HK-2 (cell line): ENCODE measurements at regions not wholly inside any gene's neighbourhood (a gene's known extent, or its start where the extent isn't known, plus 50 kb on each side); places are given as distances from the start of the nearest gene placed in this dataset.
A peak's percentile ranks its signal among the peaks of the same experiment; 100 is the strongest.

ENCODE experiments used
- DNase-seq: peaks from one replicate; pipeline ENCODE4 v3.0.0-alpha.2; 2018; ENCODE audit not compliant: unreplicated experiment

GRCh38 chr12:128111333-128111732, 155.6 kb upstream of the TMEM132C start:
- DNase-seq: no peak

DNA sequence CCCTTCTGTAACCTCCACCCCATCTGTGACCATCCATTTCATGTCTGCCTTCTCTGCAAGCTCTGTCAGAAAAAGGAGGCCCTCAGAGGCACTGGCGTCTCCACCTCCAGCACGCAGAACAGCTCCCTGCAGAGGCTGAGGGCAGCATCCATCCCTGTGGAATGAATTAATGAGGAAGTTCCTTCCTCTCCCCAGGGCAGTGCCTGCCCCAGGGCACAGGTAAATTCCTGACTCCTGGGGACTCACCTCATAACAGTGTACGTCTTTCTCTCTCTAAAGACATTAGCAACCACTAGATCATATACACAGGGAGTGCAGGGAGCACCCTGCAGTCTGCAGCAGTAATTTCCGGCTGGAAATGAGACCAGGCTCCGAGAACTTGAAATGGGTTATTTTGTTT, 155.0 kb upstream of the TMEM132C start:
- no peak for DNase-seq

GRCh38 chr12:128113250-128113649, 153.7 kb upstream of the TMEM132C start:
- DNase-seq: peak; percentile 56

DNA sequence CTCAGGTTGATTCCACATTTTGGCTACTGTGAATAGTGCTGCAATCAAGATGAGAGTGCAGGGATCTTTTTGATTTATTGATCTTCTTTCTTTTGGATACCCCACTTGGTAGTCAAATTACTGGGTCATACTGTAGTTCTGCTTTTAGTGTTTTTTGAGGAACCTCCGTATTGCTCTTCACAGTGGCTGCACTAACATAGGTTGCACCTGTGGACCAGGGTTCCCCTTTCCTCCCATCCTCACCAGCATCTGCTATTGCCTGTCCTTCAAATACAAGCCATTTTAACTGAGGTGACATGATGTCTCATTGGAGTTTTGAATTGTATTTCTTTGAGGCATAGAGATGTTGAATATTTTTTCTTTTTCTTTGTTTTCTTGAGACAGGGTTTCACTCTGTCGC, 152.5 kb upstream of the TMEM132C start:
- no peak for DNase-seq

DNA sequence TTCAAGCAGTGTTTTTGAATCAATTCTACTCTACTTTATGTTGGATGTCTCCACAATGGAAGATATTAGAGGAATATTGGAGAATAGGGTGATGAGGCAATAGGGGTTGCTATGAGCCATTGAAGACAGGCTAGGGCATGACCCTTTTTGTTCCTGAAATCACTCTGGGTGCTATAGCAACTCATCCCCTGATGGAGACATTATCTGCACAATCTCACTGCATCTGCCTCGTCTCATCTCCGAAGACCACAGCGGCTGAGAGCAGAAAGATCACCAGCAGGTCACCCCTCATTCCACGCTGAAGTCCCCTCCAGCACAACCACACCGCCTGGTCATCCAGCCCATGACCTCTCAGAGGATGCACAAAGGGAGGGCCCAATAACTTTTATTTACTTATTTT, 150.4 kb upstream of the TMEM132C start:
- DNase-seq: no peak

DNA sequence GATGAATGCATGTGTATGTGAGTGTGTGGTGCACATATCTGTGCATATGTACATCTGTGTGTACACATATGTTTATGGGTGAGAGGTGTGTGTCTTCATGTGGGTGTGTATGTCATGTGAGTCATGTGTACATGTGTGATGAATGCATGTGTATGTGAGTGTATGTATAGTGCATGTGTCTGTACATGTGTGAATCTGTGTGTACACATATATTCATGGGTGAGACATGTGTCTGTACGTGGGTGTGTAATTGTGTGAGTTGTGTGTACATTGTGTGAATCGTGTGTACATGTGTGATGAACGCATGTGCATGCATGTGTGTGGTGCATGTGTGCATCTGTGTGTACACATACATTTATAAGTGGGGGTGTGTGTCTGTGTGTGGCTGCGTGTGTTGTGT, 146.9 kb upstream of the TMEM132C start:
- DNase-seq: no peak

DNA sequence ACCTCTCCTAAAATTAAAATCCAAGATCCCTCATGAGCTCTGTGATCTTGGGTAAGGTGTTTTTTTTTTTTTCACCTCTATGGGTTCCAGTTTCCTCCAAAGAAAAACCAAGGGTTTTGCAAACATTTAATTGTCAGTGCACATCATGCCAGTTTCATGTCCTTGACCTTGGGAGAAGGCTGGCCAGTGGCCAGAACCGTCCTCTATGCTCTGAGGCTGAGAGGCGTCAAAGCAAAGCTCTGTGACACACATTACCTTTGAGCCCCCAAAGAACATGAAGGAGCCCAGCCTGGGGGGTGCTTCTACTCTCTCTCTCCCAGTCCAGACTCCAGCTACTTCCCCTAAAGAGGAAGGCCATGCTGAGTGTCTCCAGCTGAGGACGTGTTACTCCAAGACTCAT, 145.5 kb upstream of the TMEM132C start:
- DNase-seq: no peak

DNA sequence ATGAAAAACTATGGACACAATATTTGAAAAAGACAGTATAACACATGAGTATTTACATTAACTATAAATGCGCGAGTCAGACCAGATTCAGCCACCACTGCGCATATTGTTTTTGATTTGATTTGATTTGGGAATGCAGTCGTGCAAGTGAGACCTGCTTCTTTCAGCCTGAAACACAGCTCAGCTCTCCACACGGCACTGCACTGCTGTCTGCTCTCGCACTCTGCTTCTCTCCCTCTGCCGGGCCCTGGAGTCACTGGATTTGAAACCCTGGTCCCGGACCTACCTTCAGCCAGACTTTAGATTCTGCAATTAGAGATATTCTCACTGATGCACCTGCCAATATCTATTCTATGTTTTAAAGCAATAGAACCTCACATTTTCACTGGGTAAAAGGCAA, 143.9 kb upstream of the TMEM132C start:
- DNase-seq: no peak

DNA sequence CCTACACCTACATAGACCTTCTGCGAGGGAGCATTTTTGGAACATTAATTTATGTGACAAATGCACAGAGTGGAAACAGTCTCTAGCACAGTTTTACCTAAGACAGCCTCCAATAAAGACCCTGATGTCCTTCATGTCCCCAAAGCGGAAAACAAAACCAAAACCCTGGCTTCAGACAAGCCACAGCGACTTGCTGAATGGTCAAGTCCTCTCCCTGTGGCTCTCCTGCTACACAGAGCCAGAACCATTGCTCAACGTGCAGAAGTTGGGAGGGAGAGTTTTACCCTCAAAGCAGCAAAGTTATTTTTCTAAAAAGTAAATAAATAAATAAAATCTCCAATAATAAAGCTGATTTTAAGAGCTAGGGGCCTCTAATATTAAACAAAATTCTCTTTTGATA, 135.0 kb upstream of the TMEM132C start:
- no peak for DNase-seq

GRCh38 chr12:128133321-128134073, 133.5 kb upstream of the TMEM132C start:
- no peak for DNase-seq

DNA sequence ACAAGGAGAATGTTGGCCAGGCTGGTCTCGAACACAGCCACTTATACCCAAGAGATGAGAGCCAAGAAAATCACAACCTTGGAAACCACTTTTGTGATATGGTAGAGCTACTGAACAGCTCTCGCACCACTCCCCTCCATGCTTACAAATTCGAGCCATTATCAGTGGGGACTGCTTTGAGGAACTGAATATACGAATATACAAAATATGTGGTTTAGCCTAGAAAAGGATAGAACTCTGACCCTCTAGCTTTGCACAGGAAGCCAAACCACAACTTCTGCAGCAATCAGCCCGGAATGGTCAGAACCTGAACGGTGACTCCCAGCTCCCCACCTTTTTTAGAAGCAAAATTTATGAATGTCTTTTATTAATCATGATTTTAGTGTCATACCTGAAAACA, 129.8 kb upstream of the TMEM132C start:
- no peak for DNase-seq

GRCh38 chr12:128138125-128138524, 128.8 kb upstream of the TMEM132C start:
- DNase-seq: no peak

DNA sequence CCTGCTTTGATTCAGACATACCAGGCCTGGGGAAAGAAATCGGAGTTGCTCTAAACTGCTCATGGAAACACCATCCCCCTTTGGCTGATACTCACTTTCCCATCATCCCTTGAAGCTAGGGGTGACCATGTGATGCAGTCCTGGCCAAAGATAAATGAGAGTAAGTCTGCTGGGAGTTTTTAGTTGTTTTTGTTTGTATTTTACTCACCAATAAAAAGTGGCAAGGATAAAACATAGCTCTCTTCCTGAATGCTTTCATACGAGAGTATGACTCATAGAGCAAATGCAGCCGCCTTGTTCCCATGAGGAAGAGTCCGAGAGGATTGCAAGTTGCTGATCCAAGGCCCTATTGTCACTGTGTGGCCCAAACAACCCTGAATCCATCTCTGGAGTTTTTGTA, 126.4 kb upstream of the TMEM132C start:
- no peak for DNase-seq

DNA sequence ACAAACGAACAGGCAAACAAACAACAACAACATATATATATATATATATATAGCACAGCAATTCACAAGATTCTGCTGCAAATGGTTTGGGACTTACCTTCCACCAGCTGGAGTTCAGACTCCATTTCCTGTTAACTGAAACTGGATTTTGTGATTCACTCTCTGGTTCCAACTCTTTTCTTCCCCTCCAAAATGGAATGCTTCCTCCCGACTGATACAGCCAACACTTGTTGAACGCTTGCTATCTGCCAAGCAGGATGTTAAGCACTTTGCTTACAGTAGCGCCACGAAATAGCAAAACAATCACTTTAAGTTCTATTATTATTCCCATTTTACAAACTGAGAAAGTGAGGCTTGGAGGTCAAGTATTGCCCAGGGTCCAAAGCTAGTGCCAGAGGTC, 116.0 kb upstream of the TMEM132C start:
- DNase-seq: no peak

DNA sequence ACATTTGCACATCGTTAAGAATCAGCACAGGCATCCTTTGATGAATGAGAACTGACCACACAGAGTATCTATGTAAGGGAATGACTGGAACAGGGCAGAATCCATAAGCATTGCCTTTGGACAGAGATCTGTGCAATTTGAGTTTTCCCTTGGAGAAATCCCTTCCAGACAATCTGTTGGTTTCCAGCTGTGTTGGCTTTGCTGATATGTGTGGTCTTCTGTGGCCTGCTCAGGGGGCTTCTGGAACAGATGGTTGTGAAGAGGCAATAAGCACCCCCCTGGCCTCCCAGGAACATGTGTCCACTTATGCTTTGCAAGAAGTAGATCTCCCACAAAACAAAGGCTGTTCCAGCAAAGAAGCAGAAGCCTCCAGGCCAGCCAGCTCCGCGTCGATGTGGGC, 111.4 kb upstream of the TMEM132C start:
- DNase-seq: no peak

DNA sequence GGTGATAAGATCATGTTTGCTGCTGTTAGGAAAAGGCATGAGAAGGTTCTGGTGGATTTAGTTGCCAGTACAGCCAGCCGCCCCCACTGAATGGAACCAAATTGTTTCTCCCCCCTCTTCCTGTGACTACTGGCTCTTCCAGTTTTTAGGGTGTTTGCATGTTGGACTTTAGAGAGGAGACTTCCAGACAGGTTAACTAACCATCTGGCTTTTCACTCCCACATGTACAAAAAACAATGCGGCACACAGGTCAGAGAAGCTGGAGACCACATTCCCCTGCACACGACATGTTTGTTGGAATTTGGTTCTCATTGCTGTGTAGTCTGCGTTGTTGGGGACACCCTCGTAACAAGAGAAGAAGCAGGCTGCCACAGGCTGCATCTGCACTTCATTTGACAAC, 103.9 kb upstream of the TMEM132C start:
- DNase-seq: no peak

DNA sequence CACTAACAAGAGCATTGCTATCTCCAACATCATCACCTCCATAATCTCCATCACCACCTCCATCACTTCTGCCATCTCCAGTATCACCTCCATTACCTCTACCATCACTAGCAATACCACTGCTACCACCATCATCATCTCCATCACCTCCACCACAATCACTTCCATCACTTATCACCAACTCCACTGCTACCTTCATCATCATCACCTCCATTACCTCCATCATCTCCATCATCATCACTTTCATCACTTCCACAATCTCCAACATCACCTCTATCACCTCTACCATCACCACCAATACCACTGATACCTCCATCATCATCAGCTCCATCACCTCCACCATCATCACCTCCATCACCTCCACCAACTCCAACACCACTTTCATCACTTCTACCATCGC, 102.4 kb upstream of the TMEM132C start:
- no peak for DNase-seq

DNA sequence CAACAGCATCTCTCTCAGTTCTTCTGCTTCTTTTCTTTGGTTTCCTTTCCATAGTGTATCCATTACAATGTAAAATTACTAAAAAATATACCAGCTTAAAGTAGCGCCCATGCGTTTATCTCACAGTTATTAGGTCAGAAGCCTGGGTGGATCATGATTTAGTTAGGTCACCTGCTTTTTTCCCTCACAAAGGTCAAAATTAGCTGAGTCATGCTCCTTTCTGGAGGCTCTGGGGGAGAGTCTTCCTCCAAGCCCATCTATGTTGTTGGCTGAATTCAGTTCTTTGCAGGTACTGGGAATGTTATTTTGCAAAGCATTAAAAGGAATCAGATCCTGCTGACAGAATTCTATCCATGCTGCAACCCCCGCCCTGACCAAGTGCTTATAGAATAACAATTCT, 101.6 kb upstream of the TMEM132C start:
- DNase-seq: no peak

DNA sequence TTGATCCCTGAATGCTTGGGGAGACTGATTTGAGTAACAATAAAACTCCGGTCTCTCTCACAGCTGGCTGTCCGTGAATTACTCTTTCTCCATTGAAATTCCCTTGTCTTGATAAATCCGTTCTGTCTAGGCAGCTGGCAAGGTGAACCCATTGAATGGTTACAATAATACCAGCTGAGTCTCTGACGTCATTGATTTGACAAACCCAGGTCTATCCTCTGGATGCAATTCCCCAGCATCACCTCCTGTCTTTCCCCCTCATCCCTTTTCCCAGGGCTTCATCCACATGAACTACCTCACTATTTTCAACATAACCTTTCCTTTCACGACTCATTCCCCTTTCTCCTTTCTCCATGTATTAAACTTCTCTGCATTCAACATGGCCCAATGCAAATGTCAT, 98.7 kb upstream of the TMEM132C start:
- DNase-seq: no peak

GRCh38 chr12:128170181-128170580, 96.8 kb upstream of the TMEM132C start:
- no peak for DNase-seq

DNA sequence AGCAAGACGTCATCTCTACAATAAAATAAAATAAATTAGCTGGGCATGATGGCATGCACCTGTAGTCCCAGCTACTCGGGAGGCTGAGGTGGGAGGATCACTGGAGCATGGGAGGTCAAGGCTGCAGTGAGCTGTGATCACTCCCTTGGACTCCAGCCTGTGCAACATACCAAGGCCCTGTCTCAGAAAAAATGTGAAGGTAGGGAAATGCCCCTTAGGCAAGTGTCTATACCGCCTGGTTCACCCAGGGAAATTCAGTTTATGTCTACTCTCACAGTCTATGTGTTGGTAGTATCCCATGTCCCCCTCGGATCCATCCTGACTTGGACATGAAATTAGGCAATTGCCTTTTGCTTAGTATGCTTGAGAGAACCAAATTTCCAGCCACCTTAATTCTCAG, 88.4 kb upstream of the TMEM132C start:
- DNase-seq: peak; percentile 36

- peak; percentile 51 for DNase-seq
Observed at GRCh38 chr12:128178966-128179365, 88.0 kb upstream of the TMEM132C start.

GRCh38 chr12:128180166-128180565, 86.8 kb upstream of the TMEM132C start:
- DNase-seq: no peak

GRCh38 chr12:128190052-128190451, 76.9 kb upstream of the TMEM132C start:
- no peak for DNase-seq
